DND-41 (cell line): ENCODE measurements at regions not wholly inside any gene's neighbourhood (a gene's known extent, or its start where the extent isn't known, plus 50 kb on each side); places are given as distances from the start of the nearest gene placed in this dataset.

Experiments used
- CTCF ChIP-seq: IDR thresholded peaks from 2 replicates; pipeline ENCODE4 v1.5.1; 2012; ENCODE audit warnings: borderline replicate concordance, low read length, moderate library complexity, mild to moderate bottlenecking; ENCODE audit not compliant: poor library complexity, severe bottlenecking; ENCODE audit errors: extremely low read depth
- EZH2 ChIP-seq: IDR thresholded peaks from 3 replicates; pipeline ENCODE4 v1.6.1; 2012; ENCODE audit warnings: borderline replicate concordance, low read depth, mild to moderate bottlenecking, moderate library complexity, low read length, inconsistent platforms; ENCODE audit not compliant: severe bottlenecking

GRCh38 chr2:147062073-147062472 is 782.8 kb upstream of the ACVR2A start:
- no peak for TF ChIP-seq CTCF
- no peak for TF ChIP-seq EZH2
